ENCODE measurements at regions not wholly inside any gene's neighbourhood (a gene's known extent, or its start where the extent isn't known, plus 50 kb on each side); places are given as distances from the start of the nearest gene placed in this dataset.

GRCh38 chr10:130372222-130372621 lies 236.0 kb downstream of the GLRX3 start:
- TF ChIP-seq, protein P1, sequence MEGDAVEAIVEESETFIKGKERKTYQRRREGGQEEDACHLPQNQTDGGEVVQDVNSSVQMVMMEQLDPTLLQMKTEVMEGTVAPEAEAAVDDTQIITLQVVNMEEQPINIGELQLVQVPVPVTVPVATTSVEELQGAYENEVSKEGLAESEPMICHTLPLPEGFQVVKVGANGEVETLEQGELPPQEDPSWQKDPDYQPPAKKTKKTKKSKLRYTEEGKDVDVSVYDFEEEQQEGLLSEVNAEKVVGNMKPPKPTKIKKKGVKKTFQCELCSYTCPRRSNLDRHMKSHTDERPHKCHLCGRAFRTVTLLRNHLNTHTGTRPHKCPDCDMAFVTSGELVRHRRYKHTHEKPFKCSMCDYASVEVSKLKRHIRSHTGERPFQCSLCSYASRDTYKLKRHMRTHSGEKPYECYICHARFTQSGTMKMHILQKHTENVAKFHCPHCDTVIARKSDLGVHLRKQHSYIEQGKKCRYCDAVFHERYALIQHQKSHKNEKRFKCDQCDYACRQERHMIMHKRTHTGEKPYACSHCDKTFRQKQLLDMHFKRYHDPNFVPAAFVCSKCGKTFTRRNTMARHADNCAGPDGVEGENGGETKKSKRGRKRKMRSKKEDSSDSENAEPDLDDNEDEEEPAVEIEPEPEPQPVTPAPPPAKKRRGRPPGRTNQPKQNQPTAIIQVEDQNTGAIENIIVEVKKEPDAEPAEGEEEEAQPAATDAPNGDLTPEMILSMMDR (IDR thresholded peaks at IDR 0.05) = no peak
- no peak for TF ChIP-seq POLR2A (IDR thresholded peaks at IDR 0.05)
